GM19395 (cell line): ENCODE measurements at regions not wholly inside any gene's neighbourhood (a gene's known extent, or its start where the extent isn't known, plus 50 kb on each side); places are given as distances from the start of the nearest gene placed in this dataset.
A peak's percentile ranks its signal among the peaks of the same experiment; 100 is the strongest.
"Not testable (repeated sequence)": the region's sequence is repeated elsewhere in the genome, so short reads cannot be mapped to it uniquely, and the experiment has no call there.

ENCODE experiments used
- ATAC-seq: cut with Tn5 transposase; IDR thresholded peaks from one replicate; pipeline ENCODE4 v1.9.1; 2021; ENCODE audit warnings: mild to moderate bottlenecking, moderate library complexity; ENCODE audit not compliant: unreplicated experiment

DNA sequence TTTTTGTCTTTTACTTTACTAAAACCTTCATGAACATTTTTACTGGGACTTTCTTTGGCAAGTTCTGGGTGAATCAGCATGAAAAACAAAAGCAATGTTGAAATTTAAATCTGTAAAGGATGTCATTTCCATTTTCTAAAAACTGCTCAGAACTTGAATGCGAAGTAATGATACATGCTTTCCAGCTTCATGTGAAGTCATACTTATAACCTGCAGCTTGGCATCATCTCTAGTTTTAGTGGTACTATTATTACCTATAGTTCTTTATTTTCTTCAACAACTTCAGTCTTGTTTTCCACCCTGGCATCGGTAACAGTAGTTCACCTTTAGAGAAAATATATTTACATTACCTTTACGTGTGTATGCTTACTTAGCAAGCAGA is 421.4 kb upstream of the DIPK2B start:
- peak; percentile 25 for ATAC-seq

DNA sequence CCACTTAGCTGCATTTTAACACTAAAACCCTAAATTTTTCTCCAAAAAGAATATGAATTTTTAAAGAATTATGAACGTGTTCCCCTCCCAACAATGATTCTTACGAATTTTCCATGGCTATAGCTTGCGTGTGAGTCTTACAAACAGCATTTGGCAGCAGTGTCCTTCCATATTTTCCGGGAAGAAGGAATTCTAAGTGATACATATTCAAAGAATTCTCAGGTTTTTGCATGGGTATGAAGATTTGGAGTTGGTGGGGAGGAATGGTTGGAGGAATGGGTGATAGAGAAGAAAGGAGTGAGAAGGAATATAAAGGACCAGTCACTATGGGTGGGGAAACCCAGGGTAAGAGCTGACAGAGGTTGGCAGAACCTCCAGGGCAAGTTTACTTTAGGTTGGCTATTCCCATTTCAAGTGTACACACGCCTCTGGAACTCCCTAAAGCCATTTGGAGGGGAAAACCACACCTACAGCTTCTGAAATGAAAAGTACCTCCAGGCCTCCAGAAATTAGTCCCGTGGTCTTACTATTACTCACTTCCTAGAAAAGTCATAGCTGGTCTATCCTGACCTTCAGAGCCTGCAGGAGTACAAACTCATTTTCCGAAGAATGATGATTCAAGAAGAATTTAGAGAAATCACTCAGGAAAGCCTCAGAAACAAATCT is 420.8 kb upstream of the DIPK2B start:
- peak; percentile 74 for ATAC-seq

DNA sequence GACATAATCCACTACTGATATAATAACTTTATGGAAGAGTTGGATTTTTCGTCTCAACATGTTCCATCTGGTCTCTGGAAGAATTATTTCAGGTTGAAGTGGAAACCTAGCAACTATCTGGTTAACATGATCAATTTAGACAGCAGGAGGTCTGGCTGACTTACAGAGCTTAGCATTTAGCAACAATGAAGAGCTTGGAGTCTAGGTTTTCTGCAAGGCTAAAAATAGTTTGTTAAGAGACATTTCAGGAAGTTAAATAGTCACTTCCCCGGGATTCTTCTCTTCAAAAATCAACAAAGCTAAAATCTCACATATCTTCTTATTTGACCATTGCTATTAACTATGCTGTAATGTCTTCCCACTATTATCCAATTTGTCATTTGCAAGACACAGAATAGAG is 418.6 kb upstream of the DIPK2B start:
- ATAC-seq = no peak

- ATAC-seq = not testable (repeated sequence)
Measured at GRCh38 chrX:45615591-45615990, 414.9 kb upstream of the DIPK2B start.

GRCh38 chrX:45614853-45615252 is 414.2 kb upstream of the DIPK2B start:
- ATAC-seq = no peak

DNA sequence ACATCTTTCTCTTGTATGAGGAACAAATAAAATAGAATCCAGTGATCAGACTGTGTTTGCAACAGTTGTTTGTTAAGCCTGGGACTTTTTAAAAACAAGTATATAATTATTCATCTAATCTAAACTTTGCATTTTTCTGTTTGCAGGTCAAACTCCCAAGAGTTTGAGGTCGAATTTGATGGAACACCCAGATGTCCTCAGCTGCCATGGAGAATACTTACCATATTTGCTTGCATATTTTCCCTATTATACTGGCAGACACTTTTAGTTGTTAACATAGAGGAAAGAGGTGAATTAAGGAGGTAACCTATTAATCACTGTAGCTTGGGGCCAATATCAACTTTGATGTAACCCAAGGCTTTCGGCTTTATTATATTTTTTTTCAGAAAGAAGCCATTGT is 401.5 kb upstream of the DIPK2B start:
- ATAC-seq = no peak

GRCh38 chrX:45601052-45601451 is 400.4 kb upstream of the DIPK2B start:
- ATAC-seq = no peak

DNA sequence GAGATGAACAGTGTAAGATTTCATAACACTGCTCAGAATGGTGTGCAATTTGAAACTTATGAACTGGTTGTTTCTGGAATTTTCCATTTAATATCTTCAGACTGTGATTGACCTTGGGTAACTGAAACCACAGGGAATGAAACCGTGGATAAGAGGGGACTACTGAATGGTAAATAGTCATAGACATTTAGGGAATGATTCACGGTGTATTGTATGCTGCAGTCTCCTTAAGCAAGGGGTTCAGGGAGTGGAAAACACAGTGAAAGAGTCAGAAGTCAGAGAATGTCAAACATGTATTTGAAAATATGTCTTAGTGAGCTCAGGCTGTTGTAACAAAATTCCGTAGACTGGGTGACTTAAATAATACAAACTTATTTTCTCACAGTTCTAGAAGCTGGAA is 398.2 kb upstream of the DIPK2B start:
- ATAC-seq = no peak

- ATAC-seq = no peak
Measured at GRCh38 chrX:45596188-45596808, 395.6 kb upstream of the DIPK2B start.

DNA sequence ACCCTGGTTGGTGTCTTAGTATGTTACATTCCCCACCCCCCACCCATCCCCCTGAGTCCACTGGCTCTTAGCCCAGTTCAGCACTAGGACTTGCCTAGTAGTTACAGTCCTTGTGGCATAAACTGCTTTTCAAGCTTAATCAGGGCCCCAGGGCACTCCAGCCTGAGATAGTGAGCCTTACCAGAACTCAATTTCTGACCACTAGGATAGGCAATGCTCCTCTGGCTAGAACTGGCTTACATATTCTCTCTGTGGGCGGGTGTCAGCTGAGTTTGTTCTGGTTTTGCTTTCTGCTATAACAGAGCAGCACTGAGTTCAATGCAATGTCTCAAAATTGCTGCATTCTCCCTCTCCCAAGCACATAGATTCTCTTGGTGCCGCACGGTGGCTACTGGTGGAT is 391.4 kb upstream of the DIPK2B start:
- no peak for ATAC-seq

DNA sequence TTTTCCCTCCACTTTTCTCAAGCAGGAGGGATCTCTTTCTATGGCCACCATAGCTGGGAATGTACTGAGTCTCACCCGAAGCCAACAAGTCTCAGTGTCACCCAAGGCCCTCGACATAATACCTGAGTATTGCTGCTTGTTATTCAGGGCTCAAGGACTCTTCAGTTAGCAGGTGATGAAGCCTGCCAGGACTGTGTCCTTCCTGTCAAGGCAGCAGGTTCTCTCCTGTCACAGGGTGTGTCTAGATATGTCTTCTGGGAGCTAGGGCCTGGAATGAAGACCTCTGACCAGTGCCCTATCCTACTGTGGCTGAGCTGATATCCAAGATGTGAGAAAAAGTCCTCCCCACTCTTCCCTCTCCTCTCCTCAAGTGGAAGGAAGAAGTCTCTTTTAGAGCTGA is 391.0 kb upstream of the DIPK2B start:
- no peak for ATAC-seq

DNA sequence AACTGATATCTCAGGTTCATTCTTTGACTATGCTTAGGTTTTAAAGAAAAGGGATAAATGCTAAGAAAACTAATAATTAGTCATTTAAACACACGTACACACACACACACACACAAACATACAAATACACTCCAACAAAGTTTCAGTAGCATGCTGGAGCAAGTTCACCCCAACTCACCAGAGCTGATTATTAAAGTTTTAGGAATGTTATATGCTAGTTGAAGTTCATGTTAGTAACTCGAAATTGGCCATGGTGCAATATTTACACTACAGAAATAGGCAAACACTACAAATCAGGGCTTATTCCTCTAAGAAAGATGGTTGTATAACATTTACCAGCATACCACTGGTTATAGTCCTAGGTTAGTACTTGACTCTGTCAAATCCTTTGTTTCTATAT is 384.0 kb upstream of the DIPK2B start:
- ATAC-seq = no peak

DNA sequence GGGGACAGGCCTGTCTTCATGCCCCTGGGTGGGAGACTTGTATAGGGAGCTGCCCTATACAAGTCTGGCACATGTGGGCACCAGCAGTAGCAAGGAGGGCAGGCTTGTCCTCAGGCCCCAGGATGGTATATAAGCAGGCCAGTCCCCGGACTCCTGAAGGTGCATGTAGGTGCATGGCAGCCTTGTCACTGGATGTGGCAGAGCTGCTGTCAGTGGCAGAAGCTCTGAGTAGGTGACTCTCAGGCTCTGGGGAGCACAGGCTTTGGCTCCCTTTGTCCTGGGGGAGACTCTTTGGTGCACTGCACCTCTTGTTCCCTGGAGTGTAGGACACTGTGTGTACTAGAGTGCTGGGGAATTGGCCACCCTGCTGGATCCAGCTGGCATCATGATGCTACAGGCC is 376.7 kb upstream of the DIPK2B start:
- ATAC-seq = no peak

DNA sequence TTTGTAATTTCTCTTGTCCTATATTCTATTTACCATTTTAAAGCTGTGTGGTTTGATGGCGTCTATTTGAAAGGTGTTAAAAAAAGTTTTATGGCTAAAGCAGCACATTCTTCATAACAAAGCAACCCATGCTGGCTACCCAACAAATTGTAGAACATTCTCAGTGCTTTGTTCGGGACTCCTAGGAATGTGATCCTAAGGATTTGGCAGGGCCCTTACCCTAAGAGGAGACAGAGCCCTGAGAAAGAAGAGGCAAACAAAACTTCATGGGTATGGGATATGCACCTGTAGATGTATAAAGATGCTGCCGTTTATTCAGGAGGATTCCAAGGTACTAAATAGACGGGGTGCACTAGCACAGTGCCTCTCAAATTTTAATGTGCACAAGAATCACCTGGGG is 370.8 kb upstream of the DIPK2B start:
- ATAC-seq = no peak

DNA sequence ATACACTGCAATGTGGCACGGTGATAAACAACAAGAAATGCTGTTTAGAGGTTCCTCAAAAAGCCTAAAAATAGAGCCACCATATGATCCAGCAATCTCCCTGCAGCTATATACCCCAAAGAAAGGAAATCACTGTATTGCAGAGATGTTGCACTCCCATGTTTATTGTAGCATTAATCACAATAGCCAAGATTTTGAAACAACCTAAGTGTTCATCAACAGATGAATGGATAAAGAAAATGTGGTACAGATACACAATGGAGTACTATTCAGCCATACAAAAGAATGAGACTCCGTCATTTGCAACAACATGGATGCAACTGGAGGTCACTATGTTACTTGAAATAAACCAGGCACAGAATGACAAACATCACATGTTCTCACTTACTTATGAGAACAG is 365.8 kb upstream of the DIPK2B start:
- no peak for ATAC-seq

- no peak for ATAC-seq
Measured at GRCh38 chrX:45557387-45557786, 356.7 kb upstream of the DIPK2B start.

GRCh38 chrX:45554736-45555135 is 354.1 kb upstream of the DIPK2B start:
- ATAC-seq = no peak

- ATAC-seq = no peak
Measured at GRCh38 chrX:45553417-45553816, 352.7 kb upstream of the DIPK2B start.

GRCh38 chrX:45546697-45547096 is 346.0 kb upstream of the DIPK2B start:
- ATAC-seq = not testable (repeated sequence)

DNA sequence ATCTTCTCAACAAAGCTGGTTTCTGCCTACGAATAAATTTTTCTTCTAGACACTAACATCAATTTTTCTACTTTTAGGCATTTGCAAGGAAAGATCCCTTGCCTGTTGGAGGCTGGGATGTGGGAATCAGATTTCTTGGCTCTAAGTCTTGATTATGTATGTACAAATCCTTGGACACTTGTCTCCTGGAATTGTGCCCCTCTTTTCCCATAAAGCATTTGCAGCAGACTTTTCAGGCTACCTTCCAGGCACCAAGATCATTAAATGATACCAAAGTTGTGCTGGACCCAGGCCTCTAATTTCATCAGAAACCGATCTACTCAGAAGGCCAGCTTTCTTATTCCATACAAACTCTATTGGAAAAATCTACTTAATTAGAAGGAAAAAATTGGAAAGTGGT is 339.5 kb upstream of the DIPK2B start:
- no peak for ATAC-seq

DNA sequence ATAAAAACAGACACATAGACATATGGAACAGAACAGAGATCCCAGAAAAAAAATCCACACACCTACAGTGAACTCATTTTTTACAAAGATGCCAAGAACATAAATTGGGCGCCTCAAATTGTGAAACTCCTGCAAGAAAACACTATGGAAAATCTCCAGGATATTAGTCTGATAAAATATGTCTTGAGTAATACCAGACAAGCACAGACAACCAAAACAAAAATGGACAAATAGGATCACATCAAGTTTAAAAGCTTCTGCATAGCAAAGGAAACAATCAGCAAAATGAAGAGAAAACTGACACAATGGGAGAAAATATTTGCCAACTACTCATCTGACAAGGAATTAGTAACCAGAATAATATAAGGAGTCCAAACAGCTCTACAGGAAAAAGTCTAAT is 337.3 kb upstream of the DIPK2B start:
- ATAC-seq = no peak

DNA sequence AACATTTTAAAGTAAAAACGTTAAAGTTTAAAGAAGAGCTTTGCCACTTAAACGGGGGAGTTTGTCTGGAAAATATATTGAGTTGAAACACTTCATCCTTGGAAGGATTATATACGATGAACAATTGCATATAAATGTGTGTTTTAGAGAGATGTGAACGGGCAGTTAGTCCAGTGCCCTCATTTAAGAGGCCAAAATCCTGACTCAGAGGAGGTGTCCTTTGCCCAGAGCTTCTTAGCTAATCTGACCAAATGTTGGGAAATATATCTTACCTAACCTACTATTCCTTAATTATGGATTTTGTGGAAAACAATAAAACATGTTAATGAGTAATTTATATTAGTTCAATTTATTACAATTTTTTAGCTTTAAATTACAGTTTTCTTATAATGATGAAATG is 327.2 kb upstream of the DIPK2B start:
- ATAC-seq = no peak

DNA sequence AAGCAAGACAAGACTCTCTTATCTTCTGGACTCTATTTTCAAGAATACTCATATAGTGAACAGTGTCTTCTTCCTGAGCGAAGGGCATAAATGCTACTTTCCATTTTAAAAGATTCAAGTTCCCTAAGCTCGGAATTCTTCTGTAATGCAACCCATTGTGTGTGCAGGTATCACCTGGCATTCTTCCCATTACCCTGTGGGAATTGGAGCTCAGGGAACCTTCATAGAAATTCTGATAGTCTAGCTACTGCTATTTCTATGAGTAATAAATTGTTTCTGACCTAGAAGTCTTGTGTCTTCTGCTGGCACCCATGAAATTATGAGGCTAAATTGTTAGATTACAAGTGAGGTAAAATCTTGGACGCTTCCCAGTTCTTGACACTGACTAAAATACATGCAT is 324.1 kb upstream of the DIPK2B start:
- no peak for ATAC-seq
